Spinal cord (tissue), 9 donors: ENCODE measurements at regions not wholly inside any gene's neighbourhood (a gene's known extent, or its start where the extent isn't known, plus 50 kb on each side); places are given as distances from the start of the nearest gene placed in this dataset.

ENCODE experiments used
- DNase-seq, 6 donors: peaks; one replicate each; pipeline versions ENCODE4 v3.0.0 to v3.0.0-alpha.2; 2013 to 2015; ENCODE audit warnings: low spot score in 6 of 6, low read depth in 4 of 6
- H3K27ac ChIP-seq: one replicate; pipeline ENCODE4 v1.5.1; 2013; ENCODE audit warnings: low read depth, low read length, control low read depth
- H3K27me3 ChIP-seq: one replicate; pipeline ENCODE4 v1.6.1; 2013; ENCODE audit warnings: low read length; ENCODE audit not compliant: control insufficient read depth, insufficient read depth
- H3K36me3 ChIP-seq: one replicate; pipeline ENCODE4 v1.6.1; 2013; ENCODE audit warnings: low read length; ENCODE audit not compliant: control insufficient read depth, insufficient read depth
- H3K4me1 ChIP-seq: one replicate; pipeline ENCODE4 v1.6.1; 2013; ENCODE audit warnings: low read length; ENCODE audit not compliant: control insufficient read depth, insufficient read depth
- H3K4me3 ChIP-seq: one replicate; pipeline ENCODE4 v1.5.1; 2013; ENCODE audit warnings: low read depth, low read length, control low read depth
- H3K9me3 ChIP-seq: one replicate; pipeline ENCODE4 v1.6.1; 2013; ENCODE audit warnings: low read length; ENCODE audit not compliant: control insufficient read depth, insufficient read depth
- WGBS: methylation state at CpG from one replicate; pipeline ENCODE4 v1.1.5; 2013; ENCODE audit warnings: missing lambda C conversion rate; ENCODE audit not compliant: insufficient coverage; 5-methylcytosine and 5-hydroxymethylcytosine counted together
- donor health status: healthy.

DNA sequence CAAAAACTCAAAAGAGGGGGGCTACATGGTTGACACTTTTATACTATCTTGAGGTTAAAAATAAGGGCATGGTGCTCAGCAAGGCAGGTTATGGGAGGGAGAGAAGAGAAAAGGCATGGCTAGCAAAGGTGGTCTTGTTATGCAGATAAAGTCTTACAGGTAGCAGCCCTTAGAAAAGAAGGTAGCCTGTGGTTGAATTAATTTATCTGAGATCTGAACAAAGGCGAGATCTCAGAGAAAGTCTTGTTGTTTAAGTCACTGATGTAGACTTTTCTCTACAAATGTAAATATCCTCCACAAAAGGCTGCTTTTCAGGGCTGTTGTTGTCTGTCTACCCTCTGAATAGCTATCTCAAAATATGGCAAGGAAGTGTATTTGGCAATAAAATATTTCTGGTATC, 1250.4 kb downstream of the PCDH18 start:
- H3K27ac ChIP-seq = no peak overlapping the region
- H3K4me3 ChIP-seq = no peak overlapping the region
- no peaks in the 10 kb centered on the region for H3K4me1 ChIP-seq
- WGBS = no CpG with 5 or more reads among the region's 1 CpG
- DNase-seq = no peak
- no peaks in the 10 kb centered on the region for H3K27me3 ChIP-seq
- H3K36me3 ChIP-seq = no peaks in the 10 kb centered on the region
- no peaks in the 10 kb centered on the region for H3K9me3 ChIP-seq

DNA sequence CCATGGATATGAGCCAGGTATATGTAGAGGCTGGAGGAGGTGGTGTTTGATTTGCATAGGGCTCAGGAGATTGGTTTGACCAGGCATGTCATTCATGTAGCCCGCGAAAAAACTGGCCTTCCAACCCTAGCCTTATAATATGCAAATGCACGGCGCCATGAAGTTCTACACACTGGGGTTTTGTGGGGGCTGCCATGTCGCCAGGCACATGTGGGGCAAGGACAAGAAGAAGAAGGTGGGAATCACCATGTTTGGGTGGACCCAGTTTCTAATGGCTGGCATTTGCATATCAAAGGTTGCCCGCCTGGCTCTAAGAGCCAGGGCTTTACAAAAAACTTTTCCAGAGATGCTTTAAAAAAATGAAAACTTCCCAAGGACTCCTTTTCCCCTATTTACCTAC, 1251.0 kb downstream of the PCDH18 start:
- 80% methylated on average over 1 of the region's 6 CpGs for WGBS
- no peaks in the 10 kb centered on the region for H3K27me3 ChIP-seq

DNA sequence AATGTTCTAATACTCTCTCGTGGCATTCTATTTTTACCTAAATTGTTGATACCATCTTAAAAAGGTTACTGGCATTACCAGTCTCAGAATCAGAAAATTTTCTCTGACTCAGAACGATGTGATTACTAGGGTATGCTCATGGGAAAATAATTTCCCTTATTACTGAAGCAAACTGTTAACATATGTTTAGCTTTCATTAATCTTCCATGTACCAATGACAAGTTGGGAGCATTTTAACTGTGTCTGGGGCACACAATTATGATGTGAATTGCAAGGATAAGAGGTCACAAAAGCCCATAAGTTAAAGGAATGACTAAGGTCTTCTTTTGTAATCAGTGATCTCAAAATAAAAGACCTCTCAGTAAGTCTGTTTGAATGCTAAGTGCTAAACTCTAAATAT, 1254.6 kb downstream of the PCDH18 start:
- Histone ChIP-seq H3K36me3 (no peaks in the 10 kb centered on the region), H3K9me3 (no peaks in the 10 kb centered on the region), H3K27me3 (no peaks in the 10 kb centered on the region), H3K27ac (no peak overlapping the region), H3K4me1 (no peaks in the 10 kb centered on the region), H3K4me3 (no peak overlapping the region)
- DNase-seq = no peak
- no CpG with 5 or more reads among the region's 2 CpGs for WGBS

More for the DNA sequence above, 1251.0 kb downstream of the PCDH18 start:
- no peaks in the 10 kb centered on the region for H3K36me3 ChIP-seq
- no peaks in the 10 kb centered on the region for H3K4me1 ChIP-seq
- H3K27ac ChIP-seq = no peak overlapping the region
- no peaks in the 10 kb centered on the region for H3K9me3 ChIP-seq
- DNase-seq = no peak
- no peak overlapping the region for H3K4me3 ChIP-seq

DNA sequence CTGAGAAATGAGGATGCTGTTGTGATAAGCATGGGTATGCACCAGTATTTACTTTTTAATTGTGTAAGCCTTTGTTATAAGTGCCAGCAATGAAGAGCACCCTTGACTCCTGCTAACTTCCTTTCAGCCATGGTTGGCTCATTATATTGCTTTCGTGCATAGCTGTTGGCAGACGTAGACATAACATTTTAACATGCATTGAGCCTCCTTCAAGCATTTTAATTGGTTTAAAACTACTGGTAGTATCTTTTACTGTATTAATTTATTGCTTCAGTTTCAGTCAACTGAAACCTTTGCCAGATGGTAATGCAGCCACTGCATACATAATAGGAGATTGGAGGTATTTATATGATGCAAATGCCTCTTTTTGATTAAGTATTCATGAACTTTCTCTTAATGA, 1285.4 kb downstream of the PCDH18 start:
- no peak overlapping the region for H3K4me3 ChIP-seq
- 20% methylated on average over 1 of the region's 2 CpGs for WGBS
- H3K27ac ChIP-seq = no peak overlapping the region
- no peaks in the 10 kb centered on the region for H3K9me3 ChIP-seq
- H3K36me3 ChIP-seq = no peaks in the 10 kb centered on the region
- DNase-seq = peak in 3 of 6 donors; percentile 2 to 71 (median 30)
- H3K27me3 ChIP-seq = no peaks in the 10 kb centered on the region
- no peaks in the 10 kb centered on the region for H3K4me1 ChIP-seq

DNA sequence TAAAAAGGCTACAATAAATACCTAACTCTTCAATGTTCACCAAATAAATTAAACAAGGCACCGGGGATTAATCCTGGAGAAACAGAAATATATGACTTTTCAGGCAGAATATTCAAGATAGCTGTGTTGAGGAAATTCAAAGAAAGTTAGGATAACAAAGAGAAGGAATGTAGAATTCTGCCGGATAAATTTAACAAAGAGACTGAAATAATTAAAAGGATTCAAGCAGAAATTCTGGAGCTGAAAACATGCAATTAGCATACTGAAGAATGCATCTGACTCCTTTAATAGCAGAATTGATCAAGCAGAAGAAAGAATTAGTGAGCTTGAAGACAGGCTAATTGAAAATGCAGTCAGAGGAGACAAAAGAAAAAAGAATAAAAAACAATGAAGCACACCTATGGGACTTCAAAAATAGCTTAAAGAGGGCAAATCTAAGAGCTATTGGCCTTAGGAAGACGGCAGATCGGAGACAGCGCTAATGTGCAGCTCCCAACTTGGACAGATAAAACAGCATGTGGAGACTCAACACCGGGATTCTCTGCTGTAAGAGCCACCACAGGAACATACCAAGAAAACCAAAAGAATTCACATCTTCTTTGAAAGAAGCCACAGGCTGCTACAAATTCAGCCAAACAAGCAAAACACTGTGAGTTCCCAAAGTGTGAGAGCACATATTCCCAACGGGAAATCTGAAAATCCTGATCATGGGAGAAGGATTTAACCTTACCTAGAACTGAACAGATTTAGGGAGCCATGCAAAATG, 1290.9 kb downstream of the PCDH18 start:
- H3K4me1 ChIP-seq = no peaks in the 10 kb centered on the region
- H3K27ac ChIP-seq = no peak overlapping the region
- no peaks in the 10 kb centered on the region for H3K36me3 ChIP-seq
- H3K4me3 ChIP-seq = no peak overlapping the region
- peaks cover 3% of the 10 kb centered on the region for H3K9me3 ChIP-seq
- no peaks in the 10 kb centered on the region for H3K27me3 ChIP-seq
- WGBS = 53% methylated on average over 5 of the region's 7 CpGs
- peak in 1 of 6 donors; percentile 36 for DNase-seq

DNA sequence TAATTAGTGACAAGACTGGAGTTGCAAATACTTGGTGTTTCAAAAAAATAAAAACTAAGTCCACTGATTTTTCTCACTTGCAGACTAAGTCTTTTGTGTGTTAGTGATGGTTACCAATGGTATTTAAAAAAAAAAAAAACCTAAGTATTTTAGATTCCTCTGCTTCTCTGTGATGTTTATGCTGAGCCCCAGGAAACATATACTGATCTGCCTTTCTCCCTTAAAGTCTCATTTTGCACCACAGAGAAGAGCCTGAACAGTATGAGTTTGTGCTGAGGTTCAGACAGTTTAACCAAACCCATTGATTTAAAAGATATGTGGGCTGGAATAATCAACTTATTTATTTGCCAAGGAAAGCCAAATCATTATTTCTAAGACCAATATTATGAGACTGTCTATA, 1305.0 kb downstream of the PCDH18 start:
- DNase-seq = no peak
- Histone ChIP-seq H3K9me3 (no peaks in the 10 kb centered on the region), H3K4me1 (no peaks in the 10 kb centered on the region), H3K27ac (no peak overlapping the region), H3K27me3 (no peaks in the 10 kb centered on the region), H3K36me3 (no peaks in the 10 kb centered on the region), H3K4me3 (no peak overlapping the region)

DNA sequence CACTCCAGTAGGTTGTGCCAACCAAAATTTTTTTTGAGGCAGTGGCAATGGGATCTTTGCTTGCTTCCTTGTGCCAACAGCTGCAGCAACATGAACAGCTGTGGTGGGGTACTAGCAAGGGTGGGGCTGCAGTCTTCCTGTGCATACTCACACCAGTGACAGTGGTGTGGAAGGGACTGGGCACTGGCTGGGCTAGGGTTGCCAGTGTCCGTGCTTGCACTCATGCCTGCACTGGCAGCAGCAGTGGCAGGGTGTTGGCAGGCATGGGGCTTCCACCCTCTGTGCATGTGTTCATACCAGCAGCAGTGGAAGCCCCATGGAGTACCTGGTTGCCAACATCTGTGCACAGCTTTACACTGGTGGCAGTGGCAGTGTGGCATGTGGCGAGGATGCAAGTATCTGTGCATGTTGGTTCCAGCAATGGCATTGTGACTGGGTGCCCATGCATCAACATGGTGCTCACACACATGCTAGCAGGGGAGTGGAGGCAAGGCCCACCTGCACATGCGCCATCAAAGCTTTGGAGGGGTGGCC, 1312.6 kb downstream of the PCDH18 start:
- Histone ChIP-seq H3K4me1 (no peaks in the 10 kb centered on the region), H3K27ac (no peak overlapping the region), H3K36me3 (no peaks in the 10 kb centered on the region), H3K9me3 (no peaks in the 10 kb centered on the region), H3K27me3 (no peaks in the 10 kb centered on the region), H3K4me3 (no peak overlapping the region)
- 96% methylated on average over 3 of the region's 3 CpGs for WGBS
- no peak for DNase-seq

DNA sequence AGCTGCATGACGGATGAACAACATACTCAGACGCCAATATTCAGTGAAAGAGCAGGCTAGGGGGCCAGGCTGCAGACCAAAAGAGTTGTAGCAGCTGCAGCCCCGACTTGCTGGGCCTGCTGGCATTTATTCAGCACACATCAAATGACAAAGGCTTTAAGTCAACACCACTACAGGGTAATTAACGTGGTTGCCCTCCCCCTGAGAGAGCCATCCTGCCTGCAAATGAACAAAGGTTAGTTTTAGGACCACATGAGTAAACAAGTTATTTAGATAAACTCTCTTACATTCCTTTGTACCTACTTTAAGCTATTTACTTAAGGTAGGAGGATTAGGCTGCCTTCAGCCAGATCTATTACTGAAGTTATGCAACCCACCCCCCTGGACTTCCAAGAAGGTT, 1329.1 kb downstream of the PCDH18 start:
- H3K27me3 ChIP-seq = no peaks in the 10 kb centered on the region
- H3K9me3 ChIP-seq = no peaks in the 10 kb centered on the region
- no peaks in the 10 kb centered on the region for H3K36me3 ChIP-seq
- H3K4me3 ChIP-seq = no peak overlapping the region
- no peak overlapping the region for H3K27ac ChIP-seq
- WGBS = no CpG with 5 or more reads among the region's 4 CpGs
- peak in 2 of 6 donors; percentile 5 to 8 for DNase-seq
- no peaks in the 10 kb centered on the region for H3K4me1 ChIP-seq

DNA sequence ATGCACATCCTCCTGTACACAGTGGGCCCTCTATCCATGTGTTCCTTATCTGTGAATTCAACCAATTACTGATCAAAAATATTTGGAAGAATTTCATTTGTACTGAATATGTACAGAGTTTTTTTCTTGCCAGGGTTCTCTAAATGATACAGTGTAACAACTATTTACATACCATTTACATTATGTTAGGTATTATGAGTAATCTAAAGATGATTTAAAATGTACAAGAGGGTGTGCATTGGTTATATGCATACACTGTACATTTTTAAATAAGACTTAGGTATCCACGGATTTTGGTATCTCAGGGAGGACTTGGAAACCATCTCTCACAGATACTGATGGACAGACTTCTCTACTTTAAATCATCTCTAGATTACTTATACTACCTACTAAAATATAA, 1333.9 kb downstream of the PCDH18 start:
- Histone ChIP-seq H3K27ac (no peak overlapping the region), H3K4me1 (no peaks in the 10 kb centered on the region), H3K4me3 (no peak overlapping the region), H3K9me3 (no peaks in the 10 kb centered on the region), H3K27me3 (no peaks in the 10 kb centered on the region), H3K36me3 (no peaks in the 10 kb centered on the region)
- WGBS = no CpG with 5 or more reads among the region's 1 CpG
- DNase-seq = no peak

DNA sequence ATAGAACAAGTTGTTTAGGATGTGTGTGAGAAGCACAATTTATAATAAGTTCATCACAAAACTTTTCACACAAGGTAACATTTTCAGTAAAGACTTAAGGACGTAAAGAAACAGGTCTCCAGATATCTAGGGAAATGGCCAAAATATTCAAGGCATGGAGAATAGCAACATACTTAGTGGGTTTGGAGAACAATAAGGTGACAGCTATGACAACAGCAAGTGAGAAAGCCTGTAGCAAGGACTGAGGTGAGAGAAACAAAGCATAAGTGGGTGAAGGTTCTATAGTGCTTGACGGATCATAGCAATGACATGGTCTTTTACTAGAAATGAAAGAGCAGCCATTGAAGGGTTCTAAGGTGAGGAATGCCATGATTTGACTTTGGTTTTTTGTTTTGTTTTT, 1337.3 kb downstream of the PCDH18 start:
- H3K4me3 ChIP-seq = no peak overlapping the region
- no peaks in the 10 kb centered on the region for H3K9me3 ChIP-seq
- H3K36me3 ChIP-seq = no peaks in the 10 kb centered on the region
- no peak for DNase-seq
- no peaks in the 10 kb centered on the region for H3K4me1 ChIP-seq
- H3K27me3 ChIP-seq = no peaks in the 10 kb centered on the region
- WGBS = 88% methylated on average over 1 of the region's 2 CpGs
- no peak overlapping the region for H3K27ac ChIP-seq
